Inflammatory macrophage treated with lipopolysaccharide for 1 hour (primary cell): ENCODE measurements at regions not wholly inside any gene's neighbourhood (a gene's known extent, or its start where the extent isn't known, plus 50 kb on each side); places are given as distances from the start of the nearest gene placed in this dataset.

ENCODE experiments used
- DNase-seq, 2 donors: peaks; one replicate each; pipeline ENCODE4 v3.0.0-alpha.2; 2020 to 2022

- no peak for DNase-seq
These were observed 108.8 kb downstream of the SQOR start for GRCh38 chr15:45743426-45744235.

GRCh38 chr15:45744236-45744589 lies 109.4 kb downstream of the SQOR start:
- no peak for DNase-seq

- DNase-seq = no peak
These were observed 112.6 kb downstream of the SQOR start for GRCh38 chr15:45747426-45747825.

GRCh38 chr15:45751629-45752028 lies 116.8 kb downstream of the SQOR start:
- DNase-seq = no peak

- no peak for DNase-seq
These were observed 125.1 kb downstream of the SQOR start for GRCh38 chr15:45759936-45760335.

GRCh38 chr15:45762726-45763125 lies 127.9 kb downstream of the SQOR start:
- DNase-seq = no peak

GRCh38 chr15:45763170-45763869 lies 128.5 kb downstream of the SQOR start:
- DNase-seq = no peak

- DNase-seq = no peak
These were observed 138.3 kb downstream of the SQOR start for GRCh38 chr15:45773149-45773548.

- no peak for DNase-seq
These were observed 141.9 kb downstream of the SQOR start for GRCh38 chr15:45776772-45777171.

GRCh38 chr15:45777781-45778180 lies 143.0 kb downstream of the SQOR start:
- DNase-seq = no peak

- DNase-seq = no peak
These were observed 145.5 kb downstream of the SQOR start for GRCh38 chr15:45780352-45780751.

GRCh38 chr15:45784656-45785055 lies 149.8 kb downstream of the SQOR start:
- DNase-seq = no peak

GRCh38 chr15:45785897-45786296 lies 151.1 kb downstream of the SQOR start:
- no peak for DNase-seq

- DNase-seq = peak in 1 of 2 donors; percentile 25
These were observed 155.6 kb downstream of the SQOR start for GRCh38 chr15:45790325-45790943.

GRCh38 chr15:45794304-45794703 lies 159.5 kb downstream of the SQOR start:
- DNase-seq = no peak

- DNase-seq = no peak
These were observed 160.0 kb downstream of the SQOR start for GRCh38 chr15:45794712-45795439.

- DNase-seq = peak in 1 of 2 donors; percentile 16
These were observed 160.7 kb downstream of the SQOR start for GRCh38 chr15:45795440-45796069.

- DNase-seq = no peak
These were observed 161.6 kb downstream of the SQOR start for GRCh38 chr15:45796433-45796832.

- no peak for DNase-seq
These were observed 164.7 kb downstream of the SQOR start for GRCh38 chr15:45799508-45799907.

GRCh38 chr15:45801543-45801942 lies 166.7 kb downstream of the SQOR start:
- DNase-seq = no peak

- DNase-seq = no peak
These were observed 167.3 kb downstream of the SQOR start for GRCh38 chr15:45802140-45802539.

- no peak for DNase-seq
These were observed 169.2 kb downstream of the SQOR start for GRCh38 chr15:45804028-45804427.

- DNase-seq = no peak
These were observed 175.4 kb downstream of the SQOR start for GRCh38 chr15:45810201-45810600.
